PC-9 (cell line): ENCODE measurements at regions not wholly inside any gene's neighbourhood (a gene's known extent, or its start where the extent isn't known, plus 50 kb on each side); places are given as distances from the start of the nearest gene placed in this dataset.

Source experiments
- BruUV-seq: library from RNA; stranded (reverse); fragments of 400-500 nt; replicated peaks from 2 replicates; lab custom pipeline; 2021; lab: Mats Ljungman, UMichigan
- CTCF ChIA-PET: fragments of 300-600 bp; sonication (Branson Sonifier 250); formaldehyde crosslinking; loops from one replicate; lab custom pipeline; 2022; ENCODE audit warnings: antibody characterized with exemption; lab: Charles Lee
- POLR2A ChIA-PET: fragments of 300-600 bp; sonication (Branson Sonifier 250); formaldehyde crosslinking; loops from one replicate; lab custom pipeline; 2022; ENCODE audit warnings: antibody characterized with exemption; ENCODE audit not compliant: unreplicated experiment; lab: Charles Lee
- DNase-seq, 2 experiments: peaks; one replicate each; pipeline versions ENCODE4 v3.0.0 to v3.0.0-alpha.2; 2015 to 2022; ENCODE audit warnings: mixed read lengths in 1 of 2
- H2AFZ ChIP-seq: fragments of 200-600 bp; sonication (generic); 2 replicates; pipeline ENCODE4 v1.8.1; 2017; ENCODE audit warnings: antibody characterized with exemption
- H3F3A ChIP-seq: fragments of 200-600 bp; sonication (generic); 2 replicates; pipeline ENCODE4 v1.8.1; 2017; ENCODE audit warnings: antibody characterized with exemption, mild to moderate bottlenecking, low read depth; ENCODE audit not compliant: insufficient read depth
- H3K27ac ChIP-seq: fragments of 200-600 bp; sonication (generic); 2 replicates; pipeline ENCODE4 v1.6.1; 2016; ENCODE audit warnings: mixed run types
- H3K27me3 ChIP-seq: fragments of 200-600 bp; sonication (generic); 2 replicates; pipeline ENCODE4 v1.6.1; 2016; ENCODE audit warnings: low read depth, mixed run types; ENCODE audit not compliant: insufficient read depth
- H3K36me3 ChIP-seq: fragments of 200-600 bp; sonication (generic); 2 replicates; pipeline ENCODE4 v1.6.1; 2016; ENCODE audit warnings: low read depth, mixed run types
- H3K4me1 ChIP-seq: fragments of 200-600 bp; sonication (generic); replicated peaks from 2 replicates; pipeline ENCODE4 v1.6.1; 2016; ENCODE audit warnings: mixed run types; ENCODE audit not compliant: insufficient read depth
- H3K4me2 ChIP-seq: fragments of 200-600 bp; sonication (generic); 2 replicates; pipeline ENCODE4 v1.6.1; 2017; ENCODE audit warnings: mixed run types
- H3K4me3 ChIP-seq: fragments of 200-600 bp; sonication (generic); 2 replicates; pipeline ENCODE4 v1.6.1; 2016; ENCODE audit warnings: mixed run types
- H3K79me2 ChIP-seq: fragments of 200-600 bp; sonication (generic); 2 replicates; pipeline ENCODE4 v1.6.1; 2017; ENCODE audit warnings: low read depth, mixed run types
- H3K9me2 ChIP-seq: fragments of 200-600 bp; sonication (generic); 2 replicates; pipeline ENCODE4 v1.8.1; 2017; ENCODE audit warnings: mild to moderate bottlenecking; ENCODE audit not compliant: insufficient read depth
- H3K9me3 ChIP-seq: fragments of 200-600 bp; sonication (generic); 2 replicates; pipeline ENCODE4 v1.8.1; 2016; ENCODE audit warnings: low read depth; ENCODE audit not compliant: insufficient read depth
- H4K20me1 ChIP-seq: fragments of 200-600 bp; sonication (generic); 2 replicates; pipeline ENCODE4 v1.8.1; 2017; ENCODE audit not compliant: insufficient read depth
- CTCF ChIP-seq: fragments of 200-600 bp; sonication (generic); conservative IDR thresholded peaks from 2 replicates; pipeline ENCODE4 v1.6.1; 2017; ENCODE audit warnings: mixed run types, antibody characterized with exemption, mild to moderate bottlenecking, moderate library complexity
- EZH2 ChIP-seq: fragments of 200-600 bp; sonication (generic); IDR thresholded peaks from 2 replicates; pipeline ENCODE4 v1.8.0; 2017; ENCODE audit warnings: antibody characterized with exemption, low read depth
- intact Hi-C: fragments of 100-400 bp; cut with micrococcal nuclease; formaldehyde crosslinking; loops from one replicate; pipeline ENCODE4 v1.10.0; 2022; ENCODE audit not compliant: unreplicated experiment

GRCh38 chr18:29560270-29560669, 1383.3 kb upstream of the CDH2 start:
- no TSS peak for BruUV-seq
- CTCF ChIA-PET: no interaction called here
- no peaks in the 10 kb centered on the region for H3K27me3 ChIP-seq
- no peaks in the 10 kb centered on the region for H3K79me2 ChIP-seq
- intact Hi-C loops: no loop called here
- H3K4me2 ChIP-seq: no peak overlapping the region
- H3K9me2 ChIP-seq: no peaks in the 10 kb centered on the region
- no peak overlapping the region for H2AFZ ChIP-seq
- H3K27ac ChIP-seq: no peak overlapping the region
- no peaks in the 10 kb centered on the region for H3K4me1 ChIP-seq
- no peaks in the 10 kb centered on the region for H3F3A ChIP-seq
- no peak for DNase-seq
- no peaks in the 10 kb centered on the region for H4K20me1 ChIP-seq
- H3K4me3 ChIP-seq: no peak overlapping the region
- no peak for TF ChIP-seq EZH2
- no peak for TF ChIP-seq CTCF
- no peaks in the 10 kb centered on the region for H3K36me3 ChIP-seq
- POLR2A ChIA-PET: no interaction called here
- H3K9me3 ChIP-seq: no peaks in the 10 kb centered on the region

GRCh38 chr18:29556070-29556469, 1379.1 kb upstream of the CDH2 start:
- H3K9me2 ChIP-seq: no peaks in the 10 kb centered on the region
- H2AFZ ChIP-seq: no peak overlapping the region
- no peaks in the 10 kb centered on the region for H3K4me1 ChIP-seq
- no TSS peak for BruUV-seq
- H3K27me3 ChIP-seq: no peaks in the 10 kb centered on the region
- H3K9me3 ChIP-seq: no peaks in the 10 kb centered on the region
- intact Hi-C loops: no loop called here
- no peak for DNase-seq
- no peaks in the 10 kb centered on the region for H3K79me2 ChIP-seq
- H3K4me3 ChIP-seq: no peak overlapping the region
- H4K20me1 ChIP-seq: no peaks in the 10 kb centered on the region
- H3K4me2 ChIP-seq: no peak overlapping the region
- TF ChIP-seq EZH2 (no peak), CTCF (no peak)
- POLR2A ChIA-PET: no interaction called here
- CTCF ChIA-PET: no interaction called here
- H3K36me3 ChIP-seq: no peaks in the 10 kb centered on the region
- no peak overlapping the region for H3K27ac ChIP-seq
- H3F3A ChIP-seq: no peaks in the 10 kb centered on the region

- no peak for DNase-seq
- Histone ChIP-seq H3K9me2 (no peaks in the 10 kb centered on the region), H3K9me3 (no peaks in the 10 kb centered on the region), H2AFZ (no peak overlapping the region), H4K20me1 (no peaks in the 10 kb centered on the region), H3K36me3 (no peaks in the 10 kb centered on the region), H3F3A (no peaks in the 10 kb centered on the region), H3K4me1 (no peaks in the 10 kb centered on the region), H3K27me3 (no peaks in the 10 kb centered on the region), H3K4me3 (no peak overlapping the region), H3K79me2 (no peaks in the 10 kb centered on the region), H3K4me2 (no peak overlapping the region), H3K27ac (no peak overlapping the region)
- no TSS peak for BruUV-seq
- POLR2A ChIA-PET: no interaction called here
- intact Hi-C loops: no loop called here
- CTCF ChIA-PET: no interaction called here
- no peak for TF ChIP-seq EZH2
- TF ChIP-seq CTCF: no peak
Measured at GRCh38 chr18:29549759-29550158, 1372.8 kb upstream of the CDH2 start.
